SK-N-SH (cell line): ENCODE measurements at regions not wholly inside any gene's neighbourhood (a gene's known extent, or its start where the extent isn't known, plus 50 kb on each side); places are given as distances from the start of the nearest gene placed in this dataset.

Experiments
- CTCF ChIA-PET: fragments of 300-600, 350-600 bp; formaldehyde crosslinking; extraction: SDS; loops from one replicate; lab custom pipeline; 2021; lab: Yijun Ruan, JAX
- POLR2A ChIA-PET: fragments of 350-600 bp; sonication (Branson Sonifier 250); formaldehyde crosslinking; extraction: SDS; loops from one replicate; lab custom pipeline; 2020; ENCODE audit warnings: antibody characterized with exemption, inconsistent platforms; lab: Yijun Ruan, JAX
- DNase-seq: peaks from one replicate; pipeline ENCODE4 v3.0.0; 2012
- H2AFZ ChIP-seq: fragments of 200-600 bp; sonication (generic); 2 replicates; pipeline ENCODE4 v1.8.1; 2016; ENCODE audit warnings: antibody characterized with exemption, mild to moderate bottlenecking, low read depth
- H3F3A ChIP-seq: fragments of 200-600 bp; sonication (generic); replicated peaks from 2 replicates; pipeline ENCODE3; 2016; ENCODE audit warnings: antibody characterized with exemption, mild to moderate bottlenecking; ENCODE audit not compliant: insufficient read depth
- H3K27ac ChIP-seq, 2 experiments: fragments of 200-500 bp in 1 of 2; fragments of 200-600 bp in 1 of 2; sonication (Bioruptor generic) in 1 of 2; sonication (generic), shearing (Covaris generic) in 1 of 2; 2 replicates each; pipeline versions ENCODE4 v1.5.1 to v1.6.1; 2014 to 2016; ENCODE audit warnings: low read depth in 2 of 2, inconsistent platforms in 1 of 2, low read length in 1 of 2, mild to moderate bottlenecking in 1 of 2, mixed read lengths in 1 of 2
- H3K27me3 ChIP-seq: fragments of 200-600 bp; sonication (generic), shearing (Covaris generic); 2 replicates; pipeline ENCODE4 v1.6.1; 2016; ENCODE audit warnings: mixed run types; ENCODE audit not compliant: insufficient read depth
- H3K36me3 ChIP-seq, 2 experiments: fragments of 200-500 bp in 1 of 2; fragments of 200-600 bp in 1 of 2; sonication (Bioruptor generic) in 1 of 2; sonication (generic) in 1 of 2; replicated peaks in 1 of 2; 2 replicates each; pipeline versions ENCODE3 to v1.5.1; 2014 to 2016; ENCODE audit warnings: low read length in 1 of 2, mild to moderate bottlenecking in 1 of 2; ENCODE audit not compliant: insufficient read depth in 2 of 2, control insufficient read depth in 1 of 2
- H3K4me1 ChIP-seq, 2 experiments: fragments of 200-500 bp in 1 of 2; fragments of 200-600 bp in 1 of 2; sonication (Bioruptor generic) in 1 of 2; sonication (generic), shearing (Covaris generic) in 1 of 2; 2 replicates each; pipeline versions ENCODE4 v1.5.1 to v1.6.1; 2014 to 2016; ENCODE audit warnings: low read depth in 1 of 2, low read length in 1 of 2, mixed run types in 1 of 2; ENCODE audit not compliant: insufficient read depth in 2 of 2, control insufficient read depth in 1 of 2
- H3K4me2 ChIP-seq: fragments of 200-600 bp; sonication (generic), shearing (Covaris generic); 2 replicates; pipeline ENCODE4 v1.6.1; 2017; ENCODE audit warnings: mixed run types
- H3K4me3 ChIP-seq, 2 experiments: fragments of 200-500 bp in 1 of 2; fragments of 200-600 bp in 1 of 2; sonication (Bioruptor generic) in 1 of 2; sonication (generic), shearing (Covaris generic) in 1 of 2; 2 replicates each; pipeline versions ENCODE4 v1.5.1 to v1.8.1; 2014 to 2016; ENCODE audit warnings: low read depth in 2 of 2, inconsistent platforms in 1 of 2, low read length in 1 of 2, mild to moderate bottlenecking in 1 of 2, mixed read lengths in 1 of 2, moderate library complexity in 1 of 2
- H3K79me2 ChIP-seq: fragments of 200-600 bp; sonication (generic); 2 replicates; pipeline ENCODE4 v1.8.1; 2017; ENCODE audit warnings: mild to moderate bottlenecking; ENCODE audit not compliant: insufficient read depth
- H3K9ac ChIP-seq: fragments of 200-600 bp; sonication (generic); 2 replicates; pipeline ENCODE4 v1.6.1; 2017; ENCODE audit warnings: mixed run types
- H3K9me2 ChIP-seq: fragments of 200-600 bp; sonication (generic); 2 replicates; pipeline ENCODE4 v1.6.1; 2017; ENCODE audit warnings: mixed run types
- H3K9me3 ChIP-seq: fragments of 200-600 bp; sonication (generic); 2 replicates; pipeline ENCODE4 v1.6.1; 2017; ENCODE audit warnings: mixed run types, mild to moderate bottlenecking, moderate library complexity
- H4K20me1 ChIP-seq: fragments of 200-600 bp; sonication (generic); 2 replicates; pipeline ENCODE4 v1.6.1; 2017; ENCODE audit warnings: mild to moderate bottlenecking, mixed run types; ENCODE audit not compliant: insufficient read depth
- CHD2 ChIP-seq: fragments of 150-350 bp; IDR thresholded peaks from 2 replicates; pipeline ENCODE4 v1.6.1; 2018; ENCODE audit warnings: low read length; ENCODE audit not compliant: partially characterized antibody
- ELF1 ChIP-seq: IDR thresholded peaks from 2 replicates; pipeline ENCODE4 v1.4.0; 2012
- FOSL2 ChIP-seq: IDR thresholded peaks from 2 replicates; pipeline ENCODE4 v1.4.0; 2012; ENCODE audit warnings: low read depth, mild to moderate bottlenecking, moderate library complexity, borderline replicate concordance
- FOXJ3 ChIP-seq: sonication (generic); formaldehyde crosslinking; IDR thresholded peaks from 2 replicates; pipeline ENCODE4 v1.5.1; 2020; ENCODE audit warnings: mild to moderate bottlenecking, missing genetic modification reagents
- FOXM1 ChIP-seq: IDR thresholded peaks from 2 replicates; pipeline ENCODE4 v1.4.0; 2012; ENCODE audit warnings: low read depth, mild to moderate bottlenecking
- GABPA ChIP-seq: IDR thresholded peaks from 2 replicates; pipeline ENCODE4 v1.4.0; 2012; ENCODE audit warnings: low read depth, mild to moderate bottlenecking
- IRF3 ChIP-seq: fragments of 150-350 bp; IDR thresholded peaks from 2 replicates; pipeline ENCODE4 v1.6.1; 2016; ENCODE audit warnings: mild to moderate bottlenecking, low read depth, low read length
- JUND ChIP-seq: IDR thresholded peaks from 2 replicates; pipeline ENCODE4 v1.4.0; 2012
- MEF2A ChIP-seq: IDR thresholded peaks from 2 replicates; pipeline ENCODE4 v1.4.0; 2012; ENCODE audit warnings: low read depth, borderline replicate concordance
- NFIC ChIP-seq: IDR thresholded peaks from 2 replicates; pipeline ENCODE4 v1.4.0; 2012; ENCODE audit warnings: borderline replicate concordance
- NRF1 ChIP-seq: IDR thresholded peaks from 2 replicates; pipeline ENCODE4 v1.6.1; 2012; ENCODE audit warnings: low read depth, mild to moderate bottlenecking, low read length
- PBX3 ChIP-seq: IDR thresholded peaks from 2 replicates; pipeline ENCODE4; 2012
- POLR2AphosphoS5 ChIP-seq: IDR thresholded peaks from 2 replicates; pipeline ENCODE4 v1.6.1; 2012; ENCODE audit warnings: low read depth, low read length
- RCOR1 ChIP-seq: fragments of 150-350 bp; IDR thresholded peaks from 2 replicates; pipeline ENCODE4 v1.6.1; 2017; ENCODE audit warnings: antibody characterized with exemption, low read length
- RXRA ChIP-seq: IDR thresholded peaks from 2 replicates; pipeline ENCODE4 v1.4.0; 2012; ENCODE audit warnings: low read depth, mild to moderate bottlenecking, borderline replicate concordance
- SIN3A ChIP-seq: IDR thresholded peaks from 2 replicates; pipeline ENCODE4 v1.6.1; 2012; ENCODE audit warnings: low read depth, mild to moderate bottlenecking, low read length, moderate library complexity, borderline replicate concordance
- TCF12 ChIP-seq: IDR thresholded peaks from 2 replicates; pipeline ENCODE4 v1.4.0; 2012
- TEAD4 ChIP-seq: IDR thresholded peaks from 2 replicates; pipeline ENCODE4 v1.4.0; 2012; ENCODE audit warnings: mild to moderate bottlenecking, borderline replicate concordance; ENCODE audit not compliant: insufficient read depth
- YY1 ChIP-seq: IDR thresholded peaks from 2 replicates; pipeline ENCODE4 v1.4.0; 2012; ENCODE audit warnings: low read depth, mild to moderate bottlenecking
- WGBS: methylation state at CpG from one replicate; pipeline ENCODE4 v1.1.6; 2017; ENCODE audit warnings: low lambda C conversion rate; 5-methylcytosine and 5-hydroxymethylcytosine counted together
- TF ChIP-seq, protein P1 (sequence below): fragments of 150-350 bp; IDR thresholded peaks from 2 replicates; pipeline ENCODE4 v1.6.1; 2017; ENCODE audit warnings: antibody characterized with exemption, low read length, low read depth, borderline replicate concordance
- TF ChIP-seq, protein P2 (sequence below): IDR thresholded peaks from 2 replicates; pipeline ENCODE4 v1.4.0; 2012; ENCODE audit warnings: low read depth
- TF ChIP-seq, protein P3 (sequence below): IDR thresholded peaks from 2 replicates; pipeline ENCODE4 v1.4.0; 2012; ENCODE audit warnings: low read depth, borderline replicate concordance
- TF ChIP-seq, protein P4 (sequence below): IDR thresholded peaks from 2 replicates; pipeline ENCODE4 v1.4.0; 2012; ENCODE audit warnings: low read depth, borderline replicate concordance

DNA sequence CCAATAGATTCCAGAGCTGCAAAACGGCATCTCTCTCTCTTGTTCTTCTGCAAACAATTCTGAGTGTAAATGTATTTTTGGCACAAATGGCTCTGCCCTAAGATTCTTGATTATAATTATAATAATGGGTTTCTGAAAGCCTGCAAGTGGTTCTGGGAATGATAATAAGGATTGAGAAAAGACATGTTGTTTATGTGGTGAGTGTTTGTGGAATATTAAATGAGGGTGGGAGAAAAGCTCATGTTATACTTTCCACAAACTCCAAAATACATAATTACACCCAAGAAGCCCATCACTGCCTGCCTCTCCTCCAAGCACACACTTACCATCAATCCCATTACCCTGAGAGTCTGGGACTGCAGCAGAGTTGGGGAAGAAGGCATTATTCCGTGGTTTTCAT lies 460.0 kb upstream of the BRINP1 start:
- Histone ChIP-seq H3K9me2 (no peaks in the 10 kb centered on the region), H3K27ac (no peak overlapping the region), H3K27me3 (no peaks in the 10 kb centered on the region), H3K4me3 (no peak overlapping the region), H3K9me3 (no peaks in the 10 kb centered on the region), H3K9ac (no peak overlapping the region)
- 18% methylated on average over 2 of the region's 2 CpGs for WGBS
- CTCF ChIA-PET, result interaction anchor here (0.8 to 1.1 kb wide), 2 partner anchors 10 to 132 kb away, joined by 3 to 4 read pairs; no protein-coding TSS in a partner anchor
- no peak for TF ChIP-seq POLR2AphosphoS5
- no peak for TF ChIP-seq FOXJ3
- no peak for TF ChIP-seq NRF1
- no peak for TF ChIP-seq FOSL2
- TF ChIP-seq RXRA, result no peak
- no peak for TF ChIP-seq TCF12
- TF ChIP-seq, protein P1, sequence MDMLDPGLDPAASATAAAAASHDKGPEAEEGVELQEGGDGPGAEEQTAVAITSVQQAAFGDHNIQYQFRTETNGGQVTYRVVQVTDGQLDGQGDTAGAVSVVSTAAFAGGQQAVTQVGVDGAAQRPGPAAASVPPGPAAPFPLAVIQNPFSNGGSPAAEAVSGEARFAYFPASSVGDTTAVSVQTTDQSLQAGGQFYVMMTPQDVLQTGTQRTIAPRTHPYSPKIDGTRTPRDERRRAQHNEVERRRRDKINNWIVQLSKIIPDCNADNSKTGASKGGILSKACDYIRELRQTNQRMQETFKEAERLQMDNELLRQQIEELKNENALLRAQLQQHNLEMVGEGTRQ, result no peak
- no peak for TF ChIP-seq JUND
- no peak for TF ChIP-seq TEAD4
- no peak for TF ChIP-seq SIN3A
- TF ChIP-seq RCOR1, result no peak
- TF ChIP-seq GABPA, result no peak
- TF ChIP-seq NFIC, result no peak
- TF ChIP-seq YY1, result no peak
- no peak for TF ChIP-seq PBX3
- no peak for TF ChIP-seq MEF2A
- TF ChIP-seq, all 33 proteins: peak for 0
- no peaks in the 10 kb centered on the region for H3F3A ChIP-seq
- H3K4me1 ChIP-seq, result no peaks in the 10 kb centered on the region
- no peak for DNase-seq
- no peaks in the 10 kb centered on the region for H4K20me1 ChIP-seq
- no peaks in the 10 kb centered on the region for H3K36me3 ChIP-seq
- H3K4me2 ChIP-seq, result no peak overlapping the region
- H2AFZ ChIP-seq, result no peak overlapping the region
- POLR2A ChIA-PET, result interaction anchor here (0.6 kb wide), 1 partner anchor 63 kb away, joined by 3 read pairs; no protein-coding TSS in a partner anchor
- no peaks in the 10 kb centered on the region for H3K79me2 ChIP-seq

DNA sequence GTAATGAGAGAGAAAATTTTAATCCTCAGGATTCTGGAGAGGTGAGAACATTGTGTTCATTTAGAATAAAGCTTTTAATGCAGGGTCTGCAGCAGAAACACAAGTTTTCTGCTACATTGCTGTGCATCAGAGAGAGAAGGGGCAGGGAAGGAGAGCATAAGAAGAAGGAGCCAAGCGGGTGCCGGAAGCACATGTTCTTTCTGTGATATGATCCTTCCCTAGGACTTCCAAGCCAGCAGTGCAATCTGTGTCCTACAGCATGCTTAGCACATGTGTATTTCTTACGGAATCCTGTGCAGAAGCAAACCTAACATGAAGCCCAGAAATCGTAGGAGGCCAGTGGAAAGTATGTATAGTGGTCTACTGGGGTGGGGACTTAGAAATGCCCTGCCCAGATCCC lies 458.3 kb upstream of the BRINP1 start:
- no peaks in the 10 kb centered on the region for H3K9me2 ChIP-seq
- CTCF ChIA-PET, result interaction anchor here (0.6 kb wide), 1 partner anchor 134 kb away, joined by 3 read pairs; no protein-coding TSS in a partner anchor
- H3F3A ChIP-seq, result no peaks in the 10 kb centered on the region
- no peaks in the 10 kb centered on the region for H3K27me3 ChIP-seq
- no peak overlapping the region for H2AFZ ChIP-seq
- no peak overlapping the region for H3K9ac ChIP-seq
- H3K4me1 ChIP-seq, result no peaks in the 10 kb centered on the region
- no peak overlapping the region for H3K4me3 ChIP-seq
- no peaks in the 10 kb centered on the region for H4K20me1 ChIP-seq
- no peak for DNase-seq
- POLR2A ChIA-PET, result no interaction called here
- no peaks in the 10 kb centered on the region for H3K36me3 ChIP-seq
- H3K9me3 ChIP-seq, result no peaks in the 10 kb centered on the region
- WGBS, result 46% methylated on average over 4 of the region's 4 CpGs
- no peak overlapping the region for H3K27ac ChIP-seq
- no peak overlapping the region for H3K4me2 ChIP-seq
- no peaks in the 10 kb centered on the region for H3K79me2 ChIP-seq
- TF ChIP-seq RXRA (no peak), ELF1 (no peak), FOSL2 (no peak), NRF1 (no peak), IRF3 (no peak), CHD2 (no peak), TCF12 (no peak), FOXM1 (no peak)
- TF ChIP-seq, protein P2, sequence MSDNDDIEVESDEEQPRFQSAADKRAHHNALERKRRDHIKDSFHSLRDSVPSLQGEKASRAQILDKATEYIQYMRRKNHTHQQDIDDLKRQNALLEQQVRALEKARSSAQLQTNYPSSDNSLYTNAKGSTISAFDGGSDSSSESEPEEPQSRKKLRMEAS, result no peak
- TF ChIP-seq, protein P3, sequence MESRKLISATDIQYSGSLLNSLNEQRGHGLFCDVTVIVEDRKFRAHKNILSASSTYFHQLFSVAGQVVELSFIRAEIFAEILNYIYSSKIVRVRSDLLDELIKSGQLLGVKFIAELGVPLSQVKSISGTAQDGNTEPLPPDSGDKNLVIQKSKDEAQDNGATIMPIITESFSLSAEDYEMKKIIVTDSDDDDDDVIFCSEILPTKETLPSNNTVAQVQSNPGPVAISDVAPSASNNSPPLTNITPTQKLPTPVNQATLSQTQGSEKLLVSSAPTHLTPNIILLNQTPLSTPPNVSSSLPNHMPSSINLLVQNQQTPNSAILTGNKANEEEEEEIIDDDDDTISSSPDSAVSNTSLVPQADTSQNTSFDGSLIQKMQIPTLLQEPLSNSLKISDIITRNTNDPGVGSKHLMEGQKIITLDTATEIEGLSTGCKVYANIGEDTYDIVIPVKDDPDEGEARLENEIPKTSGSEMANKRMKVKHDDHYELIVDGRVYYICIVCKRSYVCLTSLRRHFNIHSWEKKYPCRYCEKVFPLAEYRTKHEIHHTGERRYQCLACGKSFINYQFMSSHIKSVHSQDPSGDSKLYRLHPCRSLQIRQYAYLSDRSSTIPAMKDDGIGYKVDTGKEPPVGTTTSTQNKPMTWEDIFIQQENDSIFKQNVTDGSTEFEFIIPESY, result no peak
- TF ChIP-seq, protein P4, sequence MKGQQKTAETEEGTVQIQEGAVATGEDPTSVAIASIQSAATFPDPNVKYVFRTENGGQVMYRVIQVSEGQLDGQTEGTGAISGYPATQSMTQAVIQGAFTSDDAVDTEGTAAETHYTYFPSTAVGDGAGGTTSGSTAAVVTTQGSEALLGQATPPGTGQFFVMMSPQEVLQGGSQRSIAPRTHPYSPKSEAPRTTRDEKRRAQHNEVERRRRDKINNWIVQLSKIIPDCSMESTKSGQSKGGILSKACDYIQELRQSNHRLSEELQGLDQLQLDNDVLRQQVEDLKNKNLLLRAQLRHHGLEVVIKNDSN, result no peak
